GM18502 (cell line): ENCODE measurements at regions not wholly inside any gene's neighbourhood (a gene's known extent, or its start where the extent isn't known, plus 50 kb on each side); places are given as distances from the start of the nearest gene placed in this dataset.
"Not testable (repeated sequence)": the region's sequence is repeated elsewhere in the genome, so short reads cannot be mapped to it uniquely, and the experiment has no call there.

ENCODE experiments used
- ATAC-seq: cut with Tn5 transposase; IDR thresholded peaks from one replicate; pipeline ENCODE4 v1.9.1; 2021; ENCODE audit warnings: mild to moderate bottlenecking; ENCODE audit not compliant: unreplicated experiment, poor library complexity

- no peak for ATAC-seq
These were observed 860.8 kb downstream of the TBC1D22A start for GRCh38 chr22:47623066-47623762.

GRCh38 chr22:47622541-47622940, 860.1 kb downstream of the TBC1D22A start:
- no peak for ATAC-seq

GRCh38 chr22:47621253-47621652, 858.8 kb downstream of the TBC1D22A start:
- no peak for ATAC-seq

- ATAC-seq, result no peak
These were observed 857.9 kb downstream of the TBC1D22A start for GRCh38 chr22:47620391-47620790.

- no peak for ATAC-seq
These were observed 857.2 kb downstream of the TBC1D22A start for GRCh38 chr22:47619631-47620030.

GRCh38 chr22:47618180-47619010, 855.9 kb downstream of the TBC1D22A start:
- ATAC-seq, result no peak

- no peak for ATAC-seq
These were observed 854.7 kb downstream of the TBC1D22A start for GRCh38 chr22:47617186-47617585.

GRCh38 chr22:47616396-47617020, 854.1 kb downstream of the TBC1D22A start:
- no peak for ATAC-seq

- ATAC-seq, result no peak
These were observed 852.6 kb downstream of the TBC1D22A start for GRCh38 chr22:47615051-47615450.

GRCh38 chr22:47613606-47614350, 851.3 kb downstream of the TBC1D22A start:
- no peak for ATAC-seq

- ATAC-seq, result not testable (repeated sequence)
These were observed 850.7 kb downstream of the TBC1D22A start for GRCh38 chr22:47613181-47613580.

GRCh38 chr22:47612311-47612910, 850.0 kb downstream of the TBC1D22A start:
- ATAC-seq, result no peak

- no peak for ATAC-seq
These were observed 848.3 kb downstream of the TBC1D22A start for GRCh38 chr22:47610764-47611163.

GRCh38 chr22:47610281-47610680, 847.8 kb downstream of the TBC1D22A start:
- ATAC-seq, result no peak

GRCh38 chr22:47609653-47610052, 847.2 kb downstream of the TBC1D22A start:
- ATAC-seq, result no peak

- ATAC-seq, result no peak
These were observed 846.0 kb downstream of the TBC1D22A start for GRCh38 chr22:47608421-47608820.

GRCh38 chr22:47607486-47607885, 845.0 kb downstream of the TBC1D22A start:
- no peak for ATAC-seq

- no peak for ATAC-seq
These were observed 844.0 kb downstream of the TBC1D22A start for GRCh38 chr22:47606426-47606825.

- ATAC-seq, result no peak
These were observed 843.4 kb downstream of the TBC1D22A start for GRCh38 chr22:47605886-47606285.

GRCh38 chr22:47605441-47605840, 843.0 kb downstream of the TBC1D22A start:
- no peak for ATAC-seq
